Renal cortical epithelial cell (primary cell): ENCODE measurements at regions not wholly inside any gene's neighbourhood (a gene's known extent, or its start where the extent isn't known, plus 50 kb on each side); places are given as distances from the start of the nearest gene placed in this dataset.
A peak's percentile ranks its signal among the peaks of the same experiment; 100 is the strongest.

ENCODE experiments used
- DNase-seq: peaks from one replicate; pipeline ENCODE4 v3.0.0-alpha.2; 2011; ENCODE audit warnings: low read depth

DNA sequence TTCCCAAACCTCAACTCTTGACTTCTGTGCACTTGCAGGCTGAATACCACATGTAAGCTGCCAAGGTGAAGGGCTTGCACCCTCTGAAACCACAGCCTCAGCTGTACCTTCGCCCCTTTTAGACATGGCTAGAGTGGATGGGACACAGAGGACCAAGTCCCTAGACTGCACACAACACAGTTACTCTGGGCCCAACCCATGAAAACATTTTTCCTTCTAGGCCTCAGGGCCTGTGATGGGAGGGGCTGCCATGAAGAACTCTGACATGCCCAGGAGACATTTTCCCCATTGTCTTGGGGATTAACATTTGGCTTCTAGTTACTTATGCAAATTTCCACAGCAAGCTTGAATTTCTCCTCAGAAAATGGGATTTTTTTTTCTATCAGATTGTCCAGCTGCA is 331.0 kb upstream of the RGMB start:
- DNase-seq, result no peak

DNA sequence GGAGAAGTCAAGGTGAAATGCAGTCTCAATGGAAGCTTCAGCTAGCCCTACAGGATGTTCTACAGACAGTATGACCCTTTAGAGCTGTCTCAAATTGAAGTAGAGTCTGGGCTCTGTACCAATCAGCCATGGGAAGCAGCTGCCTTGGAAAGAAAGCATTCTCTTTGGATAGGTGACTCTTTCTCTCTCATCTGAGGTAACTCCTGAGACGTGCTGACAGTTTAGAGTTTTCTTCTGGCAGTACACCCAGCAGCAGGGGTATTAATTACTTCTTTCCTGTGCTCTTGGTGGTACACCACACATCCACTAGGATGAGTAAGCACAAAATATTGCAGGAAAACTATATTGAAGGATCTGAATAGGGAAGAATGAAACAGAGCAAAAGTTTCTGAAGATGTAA is 329.6 kb upstream of the RGMB start:
- no peak for DNase-seq

DNA sequence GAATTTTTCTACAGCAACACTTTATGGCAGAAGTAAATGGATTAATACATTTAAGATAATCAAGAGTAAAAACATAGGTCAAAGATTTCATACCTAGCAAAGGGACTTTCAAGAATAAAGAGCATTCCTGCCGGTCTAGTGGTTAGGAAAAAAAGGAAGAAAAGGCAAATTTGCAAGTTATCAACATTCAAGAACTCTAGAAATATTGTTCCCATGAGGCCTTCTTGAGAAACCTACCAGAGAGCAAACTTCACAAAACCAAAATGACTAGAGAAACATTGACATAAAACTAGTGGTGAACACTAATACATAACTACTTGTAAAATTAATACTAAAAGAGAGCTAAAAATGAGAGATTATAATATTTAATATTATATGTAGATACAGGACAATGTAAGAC is 320.2 kb upstream of the RGMB start:
- no peak for DNase-seq

DNA sequence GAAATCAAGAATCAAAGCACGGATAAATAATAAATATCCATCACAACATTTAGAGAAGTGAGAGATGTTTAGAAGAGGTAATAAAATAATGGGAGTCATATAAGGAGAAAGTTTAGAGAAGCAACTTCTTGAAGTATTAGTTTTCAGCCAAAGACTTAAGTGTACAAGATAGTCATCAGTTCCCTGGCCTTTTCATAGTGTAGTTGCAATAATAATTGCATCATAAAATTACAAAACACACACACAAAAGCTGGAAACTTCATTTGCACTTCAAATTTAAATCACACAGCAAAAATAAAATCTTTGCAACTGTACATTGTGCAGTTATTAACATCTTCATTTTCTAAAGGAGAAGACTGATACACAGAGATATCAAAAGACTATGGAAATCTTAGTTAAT is 319.1 kb upstream of the RGMB start:
- no peak for DNase-seq

DNA sequence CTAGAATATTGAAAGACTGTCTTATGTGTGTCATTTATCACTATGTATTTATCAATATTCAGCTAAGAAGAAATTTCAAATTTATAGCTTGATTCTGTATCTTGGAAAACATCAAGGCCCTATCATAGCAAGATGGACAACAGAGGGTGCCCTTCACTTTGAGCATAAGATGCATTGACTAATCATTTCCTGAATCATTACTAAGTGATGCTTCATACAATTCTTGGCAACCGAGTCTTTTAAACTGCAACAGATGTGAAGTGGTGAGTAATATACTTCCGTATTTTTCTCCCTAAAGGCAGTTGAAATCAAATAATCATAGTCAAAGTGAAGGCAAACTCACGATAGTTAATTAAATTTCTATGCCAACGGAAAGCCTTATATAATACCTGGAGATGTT is 318.6 kb upstream of the RGMB start:
- peak; percentile 84 for DNase-seq

DNA sequence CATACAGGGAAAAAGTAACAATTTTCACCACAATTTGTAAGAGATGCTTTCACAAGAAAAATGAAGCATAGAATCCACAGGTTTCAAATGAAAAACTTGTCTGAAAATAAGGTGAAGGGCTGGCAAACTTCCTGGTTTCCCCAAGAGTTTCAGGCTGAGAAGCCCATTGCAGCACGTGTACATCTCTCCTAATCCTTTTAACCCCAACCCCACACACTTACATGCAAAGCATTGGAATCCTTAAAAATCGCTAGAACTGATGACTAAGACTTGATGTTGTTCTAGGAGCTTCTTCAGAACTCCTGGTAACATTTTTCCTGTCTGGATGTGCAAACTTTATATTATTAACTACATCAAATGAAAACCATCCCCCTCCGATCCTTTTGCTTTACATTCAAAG is 317.8 kb upstream of the RGMB start:
- no peak for DNase-seq

DNA sequence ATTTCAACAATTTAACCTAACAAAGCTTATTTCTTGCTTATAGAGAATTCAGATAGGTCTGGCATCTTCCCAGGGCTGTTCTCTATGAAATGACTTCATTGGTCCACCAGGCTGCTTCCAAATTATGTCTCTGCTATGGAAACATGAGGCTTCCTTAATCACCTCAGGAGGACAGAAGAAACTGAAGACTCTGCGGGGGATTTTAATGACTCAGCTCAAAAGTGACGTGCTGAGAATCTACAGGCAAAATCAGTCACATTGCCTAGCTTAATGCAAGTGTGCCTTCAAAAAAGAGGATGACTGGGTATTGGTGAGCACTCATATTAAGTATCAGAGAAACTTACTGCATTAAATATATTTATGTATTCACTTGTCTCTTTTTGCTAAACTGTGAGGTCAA is 315.5 kb upstream of the RGMB start:
- peak; percentile 18 for DNase-seq

DNA sequence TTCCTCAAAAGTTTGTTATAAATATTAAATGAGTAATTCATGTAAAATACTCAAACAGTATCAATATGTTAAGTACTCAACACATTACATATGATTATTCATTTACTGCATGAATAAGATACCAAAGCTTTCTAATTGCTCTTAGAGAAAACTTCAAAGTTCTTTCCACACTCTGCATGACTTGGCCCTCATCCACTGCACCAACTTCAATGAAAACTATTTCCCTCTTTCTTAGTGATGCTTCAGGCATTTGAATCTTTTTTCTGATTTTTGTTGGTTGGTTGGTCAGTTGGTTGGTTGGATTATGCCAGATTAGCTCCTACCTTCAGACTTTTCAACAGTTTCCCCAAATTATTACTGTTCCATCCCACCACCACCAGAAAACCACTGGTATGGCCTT is 314.7 kb upstream of the RGMB start:
- no peak for DNase-seq

DNA sequence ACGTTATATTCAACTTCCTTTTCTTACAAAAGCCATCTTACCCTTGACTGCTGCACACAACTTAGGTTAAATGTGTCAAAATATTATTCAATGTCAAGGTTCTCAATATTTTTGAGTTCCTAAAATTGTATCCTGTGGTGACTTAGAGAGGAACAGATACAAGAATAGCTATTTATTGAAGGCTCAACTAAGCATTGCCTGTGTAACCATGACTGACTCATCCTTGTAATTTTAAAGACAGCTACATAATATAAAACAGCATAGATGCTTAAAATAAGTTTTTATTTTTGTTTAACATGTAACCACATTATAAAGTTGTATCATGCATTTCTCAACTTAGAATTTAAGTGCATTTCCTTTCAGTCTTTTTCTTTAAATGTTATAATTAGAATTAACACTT is 312.9 kb upstream of the RGMB start:
- no peak for DNase-seq

DNA sequence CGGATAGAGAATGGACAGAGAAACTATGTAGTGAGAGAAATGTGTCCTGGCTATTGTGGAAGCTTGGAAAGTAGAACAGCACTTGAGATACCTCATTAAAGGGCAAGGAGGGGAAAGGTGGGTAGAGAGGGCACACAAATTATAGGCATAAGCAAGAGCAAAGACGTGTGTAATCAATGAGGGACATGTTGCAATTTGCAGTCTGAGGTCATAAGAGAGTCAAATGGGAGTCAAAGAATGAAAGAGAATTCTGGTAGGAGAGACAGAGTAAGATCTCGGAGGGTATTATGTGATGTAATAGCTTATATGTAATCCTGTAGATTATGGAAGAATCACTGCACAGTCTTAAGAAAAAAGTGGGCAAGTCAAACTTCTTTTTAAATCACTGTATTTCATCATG is 312.0 kb upstream of the RGMB start:
- no peak for DNase-seq

DNA sequence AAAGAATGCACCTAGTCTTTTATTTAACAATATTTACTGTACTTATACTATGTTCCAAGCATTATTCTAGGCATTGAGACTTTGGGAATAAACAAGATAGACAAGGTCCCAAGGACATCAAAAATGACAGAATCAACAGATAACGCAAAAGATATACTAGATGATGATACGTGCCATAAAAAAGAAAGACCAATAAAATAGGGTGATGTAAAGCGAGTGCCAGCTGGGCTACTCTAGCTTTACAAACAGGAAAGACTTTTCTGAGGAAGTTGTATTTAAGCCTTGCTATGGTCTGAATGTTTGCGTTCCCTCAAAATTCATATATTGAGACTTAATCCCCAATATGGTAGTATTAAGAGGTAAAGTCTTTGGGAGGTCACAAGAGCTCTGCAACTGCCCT is 310.2 kb upstream of the RGMB start:
- no peak for DNase-seq

DNA sequence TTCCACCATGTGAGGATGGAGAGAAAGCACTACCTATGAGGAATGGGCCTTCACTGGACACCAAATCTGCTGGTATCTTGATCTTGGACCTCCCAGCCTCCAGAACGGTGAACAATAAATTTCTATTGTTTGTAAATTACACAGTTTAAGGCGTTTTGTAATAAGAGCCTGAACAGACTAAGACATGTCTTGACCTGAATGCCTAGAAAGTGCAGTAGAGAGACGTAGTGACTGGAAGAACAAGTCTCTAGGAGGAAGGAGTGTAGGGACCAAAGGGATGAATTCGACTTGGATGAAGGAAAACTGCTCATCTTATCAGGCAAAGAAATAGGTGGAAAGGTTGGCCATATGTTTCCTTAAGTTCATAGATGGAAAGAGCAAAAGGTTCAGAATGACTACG is 309.8 kb upstream of the RGMB start:
- DNase-seq, result no peak

DNA sequence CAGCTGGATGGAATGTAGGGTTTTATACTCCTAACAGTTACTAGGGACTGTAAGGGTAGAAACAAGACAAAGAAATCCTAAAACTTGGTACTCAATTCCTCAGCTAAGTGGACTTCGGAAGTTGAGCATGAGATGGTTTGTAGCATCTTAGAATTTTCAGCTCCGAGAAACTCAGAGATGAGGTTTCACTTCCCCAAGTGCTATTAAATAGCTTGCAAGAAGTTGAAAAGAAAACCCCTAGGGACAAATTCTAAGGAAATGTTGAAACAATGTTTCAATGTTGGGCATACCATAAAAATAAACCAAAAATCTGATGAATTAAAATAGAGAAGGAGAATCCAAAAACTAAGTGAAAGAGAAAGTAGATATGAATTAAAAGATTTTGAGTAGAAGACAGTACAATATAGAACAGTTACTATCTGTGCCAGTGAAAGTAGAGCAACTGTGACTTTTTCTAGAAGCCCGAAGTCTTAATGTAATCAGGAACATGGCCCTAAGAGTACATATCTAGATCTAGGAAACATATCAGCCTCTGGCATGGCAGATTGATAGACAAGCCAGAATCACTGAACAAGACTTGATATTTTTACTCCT is 308.6 kb upstream of the RGMB start:
- no peak for DNase-seq

DNA sequence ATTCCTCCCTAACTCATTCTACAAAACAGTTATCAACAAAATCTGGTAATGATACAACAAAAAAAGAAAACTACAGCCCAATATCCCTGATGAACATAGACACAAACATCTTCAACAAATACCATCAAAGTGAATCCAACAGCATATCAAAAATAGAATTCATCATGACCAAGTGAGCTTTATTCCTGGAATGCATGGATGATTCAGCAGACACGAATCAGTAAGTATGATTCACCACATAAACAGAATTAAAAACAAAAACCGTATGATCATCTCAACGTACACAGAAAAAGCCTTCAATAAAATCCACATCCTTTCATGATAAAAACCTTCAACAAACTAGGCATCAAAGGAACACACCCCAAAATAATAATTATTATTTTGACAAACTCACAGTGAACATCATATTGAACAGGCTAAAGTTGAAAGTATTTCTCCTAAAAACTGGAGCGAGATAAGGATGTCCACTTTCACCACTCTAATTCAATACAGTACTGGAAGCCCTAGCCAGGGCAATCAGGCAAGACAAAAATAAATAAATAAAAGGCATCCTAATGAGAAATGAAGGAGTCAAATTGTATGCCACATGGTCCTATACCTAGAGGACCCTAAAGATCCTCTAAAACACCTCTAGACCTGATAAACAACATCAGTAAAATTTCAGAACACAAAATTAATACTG is 305.1 kb upstream of the RGMB start:
- DNase-seq, result peak; percentile 77

DNA sequence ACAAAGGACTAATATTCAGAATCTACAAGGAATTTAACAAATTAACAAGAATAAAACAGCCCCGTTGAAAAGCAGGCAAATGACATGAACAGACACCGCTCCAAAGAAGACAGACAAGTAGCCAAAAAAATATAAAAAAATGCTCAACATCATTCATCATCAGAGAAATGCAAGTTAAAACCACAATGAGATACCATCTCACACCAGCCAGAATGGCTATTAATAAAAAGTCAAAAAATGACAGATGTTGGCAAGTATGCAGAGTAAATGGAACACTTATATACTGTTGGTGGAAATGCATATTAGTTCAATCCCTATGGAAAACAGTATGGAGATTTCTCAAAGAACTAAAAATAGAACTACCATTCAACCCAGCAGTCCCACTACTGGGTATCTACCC is 302.7 kb upstream of the RGMB start:
- DNase-seq, result no peak

DNA sequence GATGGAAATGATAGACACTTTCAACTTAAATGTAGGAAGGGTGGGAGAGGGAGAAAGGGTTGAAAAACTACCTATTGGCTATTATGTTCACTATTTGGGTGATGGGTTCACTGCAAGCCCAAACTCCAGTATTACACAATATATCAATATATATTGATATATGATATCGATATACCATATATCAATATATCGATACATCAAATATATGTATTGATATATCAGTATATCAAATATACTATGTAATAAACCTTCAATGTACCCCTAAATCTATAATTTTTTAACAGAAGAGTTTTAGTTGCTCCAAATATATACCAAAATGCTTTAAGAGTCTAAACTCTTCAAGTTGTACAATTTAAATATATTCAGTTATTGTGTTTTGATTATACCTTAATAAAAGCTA is 302.0 kb upstream of the RGMB start:
- no peak for DNase-seq

DNA sequence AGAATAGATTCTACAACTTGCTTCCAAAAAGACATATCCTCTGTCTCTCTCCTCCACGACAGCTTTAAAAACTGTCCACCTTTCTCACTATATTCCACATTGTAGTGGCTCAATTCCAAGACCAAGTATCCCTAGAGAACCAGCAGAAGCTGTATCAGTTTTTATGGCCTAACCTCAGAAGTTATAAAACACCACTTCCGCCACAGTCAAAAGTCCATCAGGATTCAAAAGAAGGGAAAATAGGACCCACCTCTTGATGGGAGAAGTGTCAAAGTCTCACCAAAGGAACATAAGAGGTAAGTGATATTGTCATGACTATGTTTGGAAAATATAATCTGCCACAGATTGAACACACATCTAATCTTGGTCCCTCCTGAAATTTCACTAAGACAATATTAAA is 299.2 kb upstream of the RGMB start:
- no peak for DNase-seq

DNA sequence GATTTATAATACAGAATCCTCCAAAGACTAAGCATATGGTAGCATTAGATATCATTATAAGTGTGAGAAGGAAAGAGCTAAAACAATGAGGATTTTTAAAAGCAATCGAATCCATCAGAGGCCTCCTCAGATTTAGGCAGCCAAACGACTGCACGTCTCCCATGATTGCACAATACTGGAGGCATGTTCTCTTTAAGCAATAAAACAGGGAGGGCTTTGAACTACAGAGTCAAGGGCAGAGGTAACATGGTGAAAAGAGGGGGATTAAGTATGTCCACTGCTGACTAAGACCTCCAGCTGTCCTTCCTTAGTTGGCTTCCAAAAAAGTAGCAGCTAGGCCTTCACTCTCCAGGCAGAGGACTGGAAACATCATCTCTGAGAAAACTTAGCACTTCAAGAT is 298.7 kb upstream of the RGMB start:
- DNase-seq, result no peak

DNA sequence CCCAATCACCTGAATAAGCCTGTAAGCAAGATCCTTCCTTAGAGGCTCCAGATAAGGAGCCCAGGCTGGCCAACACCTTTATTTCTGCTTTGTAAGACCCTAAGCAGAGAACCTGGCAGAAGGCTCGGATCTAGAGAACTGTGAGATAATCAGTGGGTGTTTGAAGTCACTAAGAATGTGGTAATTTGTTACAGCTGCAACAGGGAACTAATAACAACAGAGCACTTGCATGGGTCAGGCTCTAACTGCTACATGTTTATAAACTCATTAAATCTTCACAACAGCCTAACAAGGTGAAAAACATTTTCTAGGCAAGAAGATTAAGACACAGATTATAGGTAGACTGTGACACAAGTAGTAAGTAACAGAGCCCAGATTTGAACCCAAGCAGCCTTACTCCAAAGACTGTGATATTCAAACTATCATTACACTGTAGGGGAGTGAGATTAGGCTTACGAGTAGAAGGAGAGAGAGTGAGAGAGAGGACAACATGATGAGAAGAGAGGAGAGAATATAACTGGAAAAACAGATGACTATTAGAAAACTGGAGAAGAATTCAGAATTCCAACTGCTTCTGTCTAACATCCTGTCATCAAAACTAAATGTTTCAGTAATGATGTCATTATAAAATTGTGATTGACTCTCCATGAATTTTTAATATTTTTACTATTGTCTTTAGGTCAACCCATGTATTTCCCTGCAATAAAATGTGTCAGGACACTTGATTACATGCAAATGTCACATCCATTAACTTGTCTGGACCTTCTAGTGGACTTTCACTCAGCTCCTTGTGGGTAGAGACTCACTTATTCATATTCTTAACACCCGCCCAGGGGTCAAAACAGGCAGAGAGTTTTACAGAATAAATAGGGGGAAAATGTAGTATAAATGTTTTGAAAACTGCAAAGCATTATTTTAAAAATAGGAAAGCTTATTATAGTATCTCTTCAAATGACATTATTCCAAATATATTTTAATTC is 290.9 kb upstream of the RGMB start:
- no peak for DNase-seq

DNA sequence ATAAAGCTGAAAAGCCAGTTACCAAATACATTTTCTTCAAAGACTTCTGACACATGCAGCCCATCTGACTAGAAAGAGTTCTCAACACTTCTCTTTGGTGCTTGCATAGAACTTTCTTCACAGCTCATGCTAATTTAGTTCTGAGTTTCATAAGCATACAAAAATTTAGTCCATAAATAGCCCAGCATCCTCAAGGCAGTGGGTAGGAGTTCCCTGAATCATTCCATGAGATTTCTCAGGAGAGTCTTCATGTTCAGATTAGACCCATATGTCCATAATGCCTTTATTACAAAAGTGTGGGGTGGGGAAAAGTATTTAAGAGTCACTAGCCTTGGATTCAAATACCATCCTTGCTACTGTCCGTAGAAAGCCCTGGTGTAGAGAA is 290.2 kb upstream of the RGMB start:
- no peak for DNase-seq

DNA sequence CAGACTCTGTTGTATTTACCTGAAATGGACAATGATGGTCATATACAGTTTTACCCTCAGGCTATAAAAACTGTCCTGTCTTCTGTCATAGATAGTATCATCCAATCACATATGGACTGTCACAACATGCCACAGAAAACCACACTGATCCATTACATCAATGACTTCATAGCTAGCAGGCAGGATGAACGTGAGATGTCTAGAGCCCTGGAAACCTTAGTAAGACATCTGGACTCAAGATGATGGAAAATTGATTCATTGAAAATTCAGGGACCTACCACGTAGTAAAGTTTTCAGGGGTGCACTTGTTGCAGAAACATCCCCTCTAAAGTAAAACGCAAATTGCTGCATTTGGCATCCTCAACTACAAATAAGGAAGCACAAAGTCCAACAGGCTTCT is 284.4 kb upstream of the RGMB start:
- DNase-seq, result no peak

DNA sequence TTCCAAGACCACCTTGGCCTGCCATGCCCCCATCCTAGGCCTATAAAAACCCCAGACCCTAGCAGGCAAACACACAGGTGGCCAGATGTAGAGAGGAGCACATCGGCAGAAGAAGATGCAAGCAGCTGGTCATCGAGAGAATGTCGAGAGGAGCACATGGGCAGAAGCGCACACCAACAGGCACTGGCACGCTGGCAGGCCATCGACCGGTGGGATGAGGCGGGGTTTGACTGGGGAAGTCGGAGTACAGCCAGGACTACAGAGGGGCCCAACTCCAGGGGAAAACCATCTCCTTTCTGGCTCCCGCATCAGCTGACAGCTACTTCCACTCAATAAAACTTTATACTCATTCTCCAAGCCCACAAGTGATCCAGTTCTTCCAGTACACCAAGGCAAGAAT is 283.1 kb upstream of the RGMB start:
- DNase-seq, result no peak

DNA sequence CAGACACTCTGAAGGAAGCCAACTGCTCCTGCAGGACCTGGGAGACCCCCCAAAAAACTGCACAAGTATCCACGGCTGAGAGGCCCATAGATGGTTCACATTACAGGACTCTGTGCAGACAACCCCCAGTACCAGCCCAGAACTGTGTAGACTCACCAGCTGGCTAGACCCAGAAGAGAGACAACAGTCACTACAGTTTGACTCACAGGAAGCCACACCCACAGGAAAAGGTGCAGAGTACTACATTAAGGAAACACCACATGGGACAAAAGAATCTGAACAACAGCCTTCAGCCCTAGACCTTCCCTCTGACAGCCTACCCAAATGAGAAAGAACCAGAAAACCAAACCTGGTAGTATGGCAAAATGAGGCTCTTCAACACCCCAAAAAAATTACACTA is 281.2 kb upstream of the RGMB start:
- peak; percentile 11 for DNase-seq
